GM18507 (cell line): ENCODE measurements at regions not wholly inside any gene's neighbourhood (a gene's known extent, or its start where the extent isn't known, plus 50 kb on each side); places are given as distances from the start of the nearest gene placed in this dataset.
"Not testable (repeated sequence)": the region's sequence is repeated elsewhere in the genome, so short reads cannot be mapped to it uniquely, and the experiment has no call there.

Experiments
- DNase-seq: peaks from one replicate; pipeline ENCODE4 v3.0.0; 2011; ENCODE audit warnings: low read depth; ENCODE audit not compliant: insufficient read length; ENCODE audit errors: extremely low spot score
- FAIRE-seq: peaks from 2 replicates; lab custom pipeline; 2011; peaks lifted over from hg19 to GRCh38; lab: Jason Lieb, UNC

DNA sequence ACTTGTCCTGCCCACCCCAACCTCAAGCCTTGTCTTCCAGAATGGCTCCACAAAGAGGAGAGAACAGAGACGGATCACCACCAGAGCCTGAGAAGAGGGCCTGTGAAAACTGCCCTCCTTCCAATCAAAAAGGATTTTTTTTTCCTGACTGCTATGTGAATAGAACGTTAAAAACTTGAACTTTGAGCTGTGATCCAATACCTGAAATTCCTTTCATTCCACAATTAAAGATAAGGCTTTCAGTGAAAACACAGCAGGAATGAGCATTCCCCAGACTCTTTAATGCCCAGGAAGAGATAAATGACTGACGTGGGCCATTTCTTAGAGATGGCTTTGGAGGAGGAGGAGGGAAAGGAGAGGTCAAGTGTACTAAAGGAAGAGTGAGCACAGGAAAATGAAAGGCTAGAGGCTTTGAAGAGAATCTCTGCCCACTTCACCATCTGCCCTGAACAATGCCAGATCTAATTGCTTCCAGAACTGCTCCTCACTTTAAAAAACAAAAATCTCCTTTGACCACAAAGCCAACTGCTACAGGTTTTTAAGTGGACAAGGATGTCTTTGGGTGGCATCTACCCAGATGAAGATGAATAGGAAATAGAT, 177.9 kb upstream of the MAP3K1 start:
- FAIRE-seq (no peak), DNase-seq (no peak)

DNA sequence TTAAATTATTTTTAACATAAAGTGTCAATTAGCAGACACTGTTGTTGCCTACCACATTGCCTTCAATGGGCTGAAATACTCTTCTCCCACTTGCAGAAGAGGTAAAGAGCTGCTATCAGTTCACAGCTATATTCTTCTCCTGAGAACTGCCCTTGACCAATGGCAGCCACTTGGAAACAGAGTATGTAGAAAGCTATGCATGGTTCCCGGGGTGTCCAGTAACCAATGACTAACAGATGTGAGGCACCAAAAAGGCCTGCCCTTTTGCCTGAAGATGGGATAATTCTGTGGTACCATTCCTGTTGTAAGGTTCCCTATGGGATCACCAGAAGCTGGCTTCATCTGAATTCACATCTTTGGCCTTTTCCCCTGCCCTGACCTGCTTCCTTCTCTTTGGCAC, 181.4 kb upstream of the MAP3K1 start:
- DNase-seq: no peak
- no peak for FAIRE-seq

DNA sequence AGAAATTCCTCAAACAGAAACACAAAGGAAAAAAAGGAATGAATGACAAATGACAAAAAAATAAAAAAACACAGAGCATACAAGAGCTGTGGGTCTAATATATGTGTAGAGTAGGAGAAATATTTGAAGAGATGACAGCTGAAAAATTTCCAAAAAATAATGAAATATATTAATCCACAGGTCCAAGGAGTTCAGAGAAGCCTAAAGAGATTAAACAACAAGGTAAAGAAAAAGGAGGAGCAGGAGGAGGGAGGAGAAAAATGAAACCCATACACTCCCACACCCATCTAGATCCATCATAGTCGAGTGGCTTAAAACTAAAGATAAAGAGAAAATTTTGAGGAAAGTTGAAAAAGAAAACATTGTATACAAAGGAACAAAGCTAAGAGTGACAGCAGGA, 182.4 kb upstream of the MAP3K1 start:
- FAIRE-seq: no peak
- DNase-seq: no peak

DNA sequence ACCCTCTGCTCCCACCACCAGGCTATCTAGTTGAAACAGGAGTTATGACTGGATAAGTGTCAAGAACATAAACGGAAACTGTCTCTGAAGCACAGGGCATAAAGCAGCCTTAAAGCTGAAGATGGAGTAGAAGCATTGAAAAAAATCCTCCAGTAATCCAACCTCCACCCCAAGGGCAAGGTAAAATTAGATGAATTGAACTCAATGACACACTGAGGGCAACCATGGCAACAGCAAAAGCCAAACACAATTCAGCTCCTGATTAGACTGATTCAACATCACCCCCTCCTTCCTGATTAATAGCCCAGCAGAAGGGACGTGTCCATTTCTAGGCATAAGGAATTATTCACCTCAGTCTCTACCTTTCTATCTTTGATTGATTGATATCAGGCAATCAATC, 183.2 kb upstream of the MAP3K1 start:
- DNase-seq (no peak), FAIRE-seq (no peak)

DNA sequence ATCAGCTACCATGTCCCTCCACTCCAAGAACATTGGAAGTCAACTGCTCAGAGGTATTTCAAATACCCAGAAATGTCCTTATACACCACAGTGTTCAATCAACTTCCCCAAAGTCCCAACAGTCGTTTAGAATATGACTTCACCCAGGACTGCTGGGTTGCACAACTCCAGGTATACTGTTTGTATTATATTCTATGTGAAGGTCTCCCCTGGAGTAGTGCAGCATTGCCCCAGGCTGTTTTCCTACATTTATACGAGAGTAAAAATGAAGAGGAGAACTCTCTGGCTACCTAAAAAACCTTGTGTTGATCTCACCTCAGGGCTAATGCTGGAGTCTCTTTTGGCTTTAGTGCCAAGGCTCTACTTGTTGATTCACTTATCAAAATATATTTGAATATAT, 183.6 kb upstream of the MAP3K1 start:
- DNase-seq (no peak), FAIRE-seq (no peak)

DNA sequence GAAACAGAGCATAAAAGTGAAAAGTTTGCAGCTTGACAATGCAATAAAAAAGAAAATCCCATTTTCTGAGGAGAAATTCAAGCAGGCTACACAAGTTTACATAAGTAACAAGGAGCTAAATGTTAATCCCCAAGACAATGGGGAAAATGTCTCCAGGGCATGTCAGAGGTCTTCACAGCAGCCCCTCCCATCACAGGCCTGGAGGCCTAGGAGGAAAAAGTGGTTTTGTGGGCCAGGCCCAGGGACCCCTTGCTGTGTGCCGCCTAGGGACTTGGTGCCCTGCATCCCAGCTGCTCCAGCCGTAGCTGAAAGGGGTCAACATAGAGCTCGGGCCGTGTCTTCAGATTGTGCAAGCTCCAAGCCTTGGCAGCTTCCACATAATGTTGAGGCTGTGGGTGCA, 186.7 kb upstream of the MAP3K1 start:
- DNase-seq, FAIRE-seq: not testable (repeated sequence)

DNA sequence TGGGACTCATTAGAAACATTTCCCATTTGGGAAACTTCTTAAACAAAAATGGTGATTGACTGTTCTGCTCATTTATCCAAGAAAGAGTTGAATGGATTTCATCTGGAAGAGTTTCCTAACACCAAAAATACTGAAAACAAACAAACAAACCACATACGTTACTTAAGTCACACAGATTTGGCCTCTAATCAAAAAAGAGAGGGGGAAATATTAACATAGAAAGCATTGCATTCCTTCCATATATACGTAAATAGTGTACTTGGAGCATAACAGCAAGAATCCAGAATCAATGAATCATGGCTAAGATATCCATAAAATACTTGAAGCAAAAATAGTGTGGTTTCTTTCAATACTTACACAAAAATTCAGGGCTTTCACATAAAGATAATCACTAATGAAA, 189.8 kb upstream of the MAP3K1 start:
- no peak for FAIRE-seq

DNA sequence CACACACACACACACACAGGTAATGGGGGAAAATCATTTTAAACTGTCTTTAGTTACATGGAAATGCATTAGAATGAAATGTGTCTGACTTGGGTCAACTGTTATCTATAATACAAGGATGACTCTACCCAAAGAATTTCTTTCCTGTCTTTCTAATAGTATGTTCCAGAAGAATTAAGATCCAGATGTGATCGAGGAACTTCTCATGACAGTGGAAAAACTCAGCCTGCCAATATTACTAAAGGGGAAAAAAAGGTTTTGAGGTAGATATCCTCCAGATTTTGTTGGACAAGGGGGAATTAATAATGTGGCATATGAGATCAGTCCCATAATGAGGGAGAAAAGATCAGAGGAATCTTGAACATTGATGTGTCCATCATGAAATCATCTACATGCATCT, 190.6 kb upstream of the MAP3K1 start:
- DNase-seq (no peak), FAIRE-seq (no peak)

More for the DNA sequence above, 189.8 kb upstream of the MAP3K1 start:
- no peak for DNase-seq

DNA sequence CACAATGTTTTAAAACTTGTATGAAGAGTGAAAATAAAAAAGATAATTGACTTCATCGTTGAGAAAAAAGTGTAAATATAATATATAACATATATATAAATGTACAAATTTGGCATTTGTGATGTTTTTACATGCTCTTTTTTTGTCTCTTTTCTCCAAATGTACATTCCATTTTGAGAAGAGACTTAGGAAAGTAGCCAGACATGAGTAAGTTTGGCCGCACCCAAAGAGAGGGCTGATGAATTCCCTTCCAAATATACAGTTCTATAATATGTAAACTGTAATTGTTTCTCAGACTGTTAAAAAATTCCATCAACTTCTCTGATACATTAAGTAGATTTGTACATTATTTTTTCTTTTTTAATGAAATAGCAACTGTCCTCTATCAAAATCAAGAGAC, 193.2 kb upstream of the MAP3K1 start:
- DNase-seq (no peak), FAIRE-seq (no peak)

DNA sequence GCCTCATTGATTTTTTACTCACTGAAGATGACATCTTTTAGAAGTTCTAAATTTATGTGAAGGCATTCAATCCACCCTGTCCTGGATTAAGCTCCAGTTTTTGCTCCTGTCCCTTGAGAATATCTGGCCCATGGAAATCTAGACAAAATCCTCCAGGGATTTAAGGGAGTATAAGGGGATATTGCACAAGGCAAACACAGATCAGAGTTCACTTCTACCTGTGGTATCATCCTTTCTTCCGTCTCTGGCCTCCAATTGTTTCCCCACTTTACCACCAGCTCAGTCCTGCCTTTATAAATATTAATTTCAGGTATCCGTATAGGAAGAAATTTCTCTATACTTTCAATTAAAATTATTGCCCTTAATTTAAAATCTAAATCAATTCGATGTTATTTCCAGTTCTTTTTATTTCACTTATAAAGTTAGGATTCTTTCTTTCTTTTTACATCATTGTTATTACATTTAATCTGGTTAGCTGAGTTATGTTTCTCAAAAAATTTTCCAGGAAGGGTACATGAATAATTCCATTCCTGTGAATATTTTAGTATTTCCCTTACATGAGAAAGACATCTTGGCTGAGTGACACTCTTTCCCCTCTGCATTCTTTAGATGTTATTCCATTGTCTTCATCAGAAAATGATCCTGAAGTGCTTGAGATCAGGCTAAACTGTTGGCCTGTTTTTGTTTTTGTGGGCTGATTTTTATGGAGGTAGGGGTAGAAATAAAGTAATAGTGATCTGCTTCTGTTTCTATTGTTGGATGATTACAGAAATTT, 194.3 kb upstream of the MAP3K1 start:
- DNase-seq (no peak), FAIRE-seq (no peak)

DNA sequence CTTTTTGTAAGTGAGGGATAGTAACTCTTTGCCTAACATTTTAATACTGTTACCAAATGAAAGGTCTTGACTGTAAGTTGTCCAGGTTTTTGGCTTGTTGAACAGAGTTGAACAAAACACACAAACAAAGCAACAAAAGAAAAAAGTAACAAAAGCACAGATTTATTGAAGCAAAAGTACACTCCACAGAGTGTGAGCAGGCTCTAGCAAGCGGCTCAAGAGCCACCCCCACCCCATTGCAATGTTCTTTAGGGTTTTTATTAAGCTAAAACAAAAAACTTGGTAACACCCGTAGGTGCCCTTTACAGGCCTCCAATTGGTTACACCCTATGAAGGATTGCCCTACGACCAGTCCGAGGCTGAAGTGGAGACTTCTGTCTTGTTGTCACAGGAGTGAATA, 197.4 kb upstream of the MAP3K1 start:
- FAIRE-seq: no peak
- no peak for DNase-seq

DNA sequence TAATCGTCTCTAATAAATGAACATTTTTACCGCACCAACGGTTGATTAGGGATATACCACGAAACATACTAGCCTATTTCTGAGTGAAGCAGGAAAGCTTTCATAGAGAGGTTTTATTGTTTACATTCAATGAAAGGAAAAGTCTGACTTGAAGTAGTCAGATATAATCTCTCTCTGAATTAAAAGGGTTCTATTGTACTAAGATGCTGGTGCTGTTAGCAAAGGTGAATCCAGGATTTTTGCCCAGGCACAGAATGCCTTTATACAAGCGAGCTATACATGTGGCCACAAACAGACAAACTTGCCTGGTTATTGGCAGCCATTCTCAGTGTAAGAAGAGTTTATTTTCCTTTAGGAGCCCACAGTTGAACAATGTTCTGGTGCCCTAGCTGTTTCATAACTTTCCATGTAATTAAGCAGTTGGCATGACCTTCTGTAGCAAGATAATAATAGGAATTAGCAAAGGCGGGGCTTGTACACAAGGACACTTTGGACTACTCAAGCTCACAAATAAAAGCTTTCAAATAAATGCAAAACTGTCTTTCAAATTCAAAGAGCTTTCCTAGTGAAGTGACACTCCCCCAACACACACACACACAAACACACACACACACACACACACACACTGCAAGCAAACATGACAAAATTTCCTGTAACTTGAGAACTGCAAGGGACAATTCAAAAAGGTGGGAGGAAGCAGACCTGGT, 198.7 kb upstream of the MAP3K1 start:
- DNase-seq (no peak), FAIRE-seq (no peak)

DNA sequence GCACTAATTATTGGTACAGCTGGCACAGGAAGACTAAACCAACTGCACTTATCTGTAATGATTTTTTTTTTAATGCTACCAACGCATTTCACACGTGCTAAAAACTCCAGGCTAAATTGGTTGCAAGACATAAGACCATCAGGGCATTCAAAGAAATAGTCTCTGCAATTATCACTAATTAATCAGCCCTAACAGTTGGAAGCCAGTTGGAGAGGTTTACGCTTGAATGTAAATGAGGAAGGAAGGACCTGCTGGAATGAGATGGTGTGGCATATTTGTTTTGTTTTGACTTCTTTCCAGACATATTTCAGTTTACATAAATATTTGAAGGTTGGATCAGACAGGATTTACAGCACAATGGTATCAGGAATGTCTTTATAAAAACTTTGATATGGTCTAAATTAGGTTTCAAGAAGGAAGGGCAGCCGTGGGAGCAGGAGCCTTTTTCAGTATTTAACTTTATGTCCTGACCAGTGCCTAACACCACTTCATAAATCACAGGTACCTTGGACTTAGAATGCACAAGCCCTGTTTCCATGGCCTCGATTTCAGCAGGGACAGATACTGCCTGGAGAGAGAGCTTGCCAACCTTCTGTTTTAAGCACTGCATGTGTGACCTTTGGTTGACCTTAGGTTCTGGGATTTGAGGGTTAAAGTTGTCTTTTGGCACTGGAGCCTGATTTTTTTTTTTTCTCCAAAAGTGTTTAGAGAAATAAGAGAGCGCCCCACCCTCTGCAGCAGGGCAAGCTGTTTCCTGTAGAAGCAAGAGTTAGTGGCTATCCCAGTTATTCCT, 199.8 kb upstream of the MAP3K1 start:
- FAIRE-seq (no peak), DNase-seq (no peak)

DNA sequence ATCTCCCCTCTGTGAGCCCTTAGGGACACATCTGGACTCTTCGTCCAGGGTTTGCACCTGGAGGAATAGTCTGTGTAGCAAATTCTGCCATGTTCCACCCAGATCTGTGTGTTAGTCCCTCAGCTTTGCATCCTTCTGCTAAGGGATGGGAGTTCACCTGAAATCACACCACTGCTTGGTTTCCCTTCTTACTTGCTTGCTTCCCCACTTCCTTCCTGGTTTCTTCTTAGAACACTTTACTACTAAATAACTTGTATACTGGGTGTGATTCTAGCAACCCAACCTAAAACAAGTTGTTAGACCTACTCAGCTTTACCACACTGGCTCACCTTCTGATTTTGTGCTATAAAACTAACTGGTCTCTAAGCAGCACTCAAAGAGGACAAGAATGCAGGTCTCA, 202.6 kb upstream of the MAP3K1 start:
- no peak for DNase-seq

DNA sequence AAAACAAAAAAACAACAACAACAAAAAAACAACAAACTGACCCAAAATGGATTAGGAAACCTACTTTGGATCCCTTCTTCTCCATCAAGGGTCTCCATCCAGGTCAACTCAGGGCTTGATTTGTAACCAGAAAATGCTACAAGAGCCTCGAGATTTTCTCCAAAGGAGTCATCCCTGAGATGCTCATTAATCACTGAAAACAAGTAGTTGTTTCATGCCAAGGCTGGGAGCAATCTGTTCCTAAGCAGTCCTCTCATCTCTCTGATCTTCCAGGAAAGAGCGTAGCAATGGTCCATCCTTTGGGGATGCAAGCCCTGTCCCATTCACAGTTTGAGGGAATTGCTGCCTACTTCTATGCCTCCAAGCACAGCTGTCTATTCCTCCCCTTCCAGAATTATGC, 203.0 kb upstream of the MAP3K1 start:
- DNase-seq (no peak), FAIRE-seq (no peak)

More for the DNA sequence above, 202.6 kb upstream of the MAP3K1 start:
- no peak for FAIRE-seq

DNA sequence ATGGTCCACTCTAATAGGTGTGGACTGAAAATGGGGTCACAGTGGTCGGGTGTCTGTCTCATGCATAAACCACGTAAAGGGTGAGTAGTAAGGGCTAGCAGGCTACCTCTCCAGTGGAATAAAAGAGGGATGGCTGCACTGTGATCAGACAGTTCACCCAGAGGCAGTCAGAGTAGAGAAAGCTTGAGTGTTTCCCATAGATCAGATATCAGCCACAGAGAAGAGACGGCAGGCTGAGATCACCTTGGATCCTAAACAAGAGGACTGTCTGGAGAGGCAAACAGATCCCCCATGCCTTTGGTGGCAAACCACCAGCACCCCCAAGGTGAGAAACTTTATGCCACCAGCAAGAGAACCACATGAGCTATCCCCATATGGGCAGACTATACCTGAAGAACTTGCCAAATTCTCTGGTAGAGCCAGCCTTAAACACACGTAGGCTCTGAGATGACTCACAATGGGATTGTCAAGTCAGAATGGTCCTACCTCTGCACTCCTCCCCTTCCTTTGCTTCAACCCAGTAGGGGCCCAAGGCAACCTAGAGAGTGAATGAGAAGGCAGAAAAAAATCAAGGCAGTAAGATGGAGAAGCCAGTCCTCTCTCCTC, 205.2 kb upstream of the MAP3K1 start:
- DNase-seq (no peak), FAIRE-seq (no peak)

DNA sequence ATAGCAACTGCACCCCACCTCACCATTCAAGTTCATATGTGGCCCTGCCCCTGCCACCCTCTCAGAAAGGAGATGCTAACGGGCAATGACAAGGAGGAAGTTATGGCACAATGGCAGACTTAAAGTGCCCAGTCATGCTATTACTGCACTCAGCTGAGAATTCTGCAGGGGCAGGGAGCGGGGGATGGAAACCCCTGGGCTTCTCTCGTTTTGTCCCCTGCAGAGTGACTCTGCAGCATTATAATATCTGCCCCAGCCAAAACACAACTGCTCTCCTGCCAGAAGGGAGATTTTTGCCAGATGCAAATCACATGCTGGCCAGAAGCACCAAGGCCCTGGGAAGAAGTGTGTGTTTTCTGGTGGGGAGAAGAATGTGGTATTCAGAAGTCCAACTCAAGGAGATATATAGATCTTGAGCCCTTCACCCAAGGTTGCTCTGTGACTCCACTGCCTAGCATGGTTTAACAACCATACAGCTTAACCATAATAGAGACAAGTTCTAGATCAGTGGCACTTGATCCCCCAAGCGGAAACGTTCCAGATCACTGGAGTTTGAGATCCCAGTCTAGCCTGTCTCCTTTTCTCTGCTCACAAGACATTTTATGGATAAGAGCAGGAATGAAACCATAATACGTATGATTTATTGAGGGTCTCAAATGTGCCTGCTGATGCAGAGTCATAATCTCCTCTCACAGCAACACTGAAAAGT, 207.0 kb upstream of the MAP3K1 start:
- no peak for FAIRE-seq

DNA sequence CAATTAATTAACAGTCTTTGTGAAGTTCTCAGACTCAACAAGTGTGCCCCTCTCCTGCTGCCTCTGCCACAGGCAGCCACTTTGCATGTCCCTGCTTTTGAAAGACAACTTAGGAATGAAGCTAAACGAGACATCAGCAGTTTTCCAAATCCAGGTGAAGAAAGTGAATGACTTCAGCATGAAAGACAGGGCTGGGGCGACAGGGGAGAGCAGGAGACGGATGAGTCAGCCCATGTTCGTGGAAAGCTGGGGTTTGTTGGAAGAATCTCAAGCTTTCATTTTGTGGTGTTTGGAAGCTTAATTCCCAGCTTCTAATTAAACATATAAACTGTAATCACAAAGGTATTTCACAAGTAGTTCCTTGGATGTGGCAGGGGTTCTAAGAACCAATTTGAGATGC, 207.8 kb upstream of the MAP3K1 start:
- no peak for FAIRE-seq
- no peak for DNase-seq

More for the DNA sequence above, 207.0 kb upstream of the MAP3K1 start:
- DNase-seq: no peak

DNA sequence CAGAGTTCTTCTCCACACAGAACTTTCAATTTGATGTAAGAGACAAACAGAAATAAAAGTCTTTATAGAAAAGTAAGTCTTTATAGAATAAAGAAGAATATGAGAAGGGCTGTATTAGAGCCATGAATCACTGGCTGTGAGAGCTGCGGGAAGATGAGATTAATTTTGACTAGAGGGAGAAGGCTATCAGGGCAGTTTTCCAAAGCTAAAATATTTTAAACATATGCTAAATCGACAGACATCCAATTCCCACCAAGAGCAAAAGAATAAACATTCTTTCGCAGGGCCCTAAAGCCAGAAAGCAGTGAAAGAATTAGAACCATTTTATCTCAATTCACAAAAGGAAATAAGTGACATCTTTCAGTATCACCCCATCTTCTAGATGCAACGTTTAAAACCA, 208.3 kb upstream of the MAP3K1 start:
- FAIRE-seq (no peak), DNase-seq (no peak)
